Fibroblast of lung (primary cell): ENCODE measurements at regions not wholly inside any gene's neighbourhood (a gene's known extent, or its start where the extent isn't known, plus 50 kb on each side); places are given as distances from the start of the nearest gene placed in this dataset.

Source experiments
- DNase-seq, 2 donors: peaks; one replicate each; pipeline versions ENCODE4 v3.0.0 to v3.0.0-alpha.2; 2010; ENCODE audit warnings: low read depth in 2 of 2
- H2AFZ ChIP-seq: 2 replicates; pipeline ENCODE4 v1.5.1; 2012; ENCODE audit warnings: low read length, control low read depth, inconsistent platforms
- H3K27ac ChIP-seq: 2 replicates; pipeline ENCODE4 v1.5.1; 2011; ENCODE audit warnings: low read length, control low read depth; ENCODE audit not compliant: insufficient read depth
- H3K27me3 ChIP-seq: 2 replicates; pipeline ENCODE4 v1.5.1; 2011; ENCODE audit warnings: mild to moderate bottlenecking, low read length; ENCODE audit not compliant: control insufficient read depth, insufficient read depth
- H3K36me3 ChIP-seq: 2 replicates; pipeline ENCODE4 v1.5.1; 2011; ENCODE audit warnings: low read length; ENCODE audit not compliant: control insufficient read depth, insufficient read depth
- H3K4me1 ChIP-seq: 2 replicates; pipeline ENCODE4 v1.5.1; 2011; ENCODE audit warnings: low read length; ENCODE audit not compliant: control insufficient read depth, insufficient read depth; ENCODE audit errors: extremely low read depth
- H3K4me2 ChIP-seq: 2 replicates; pipeline ENCODE4 v1.5.1; 2011; ENCODE audit warnings: low read length, control low read depth; ENCODE audit not compliant: insufficient read depth; ENCODE audit errors: extremely low read depth
- H3K4me3 ChIP-seq, 4 experiments: fragments of 200-600 bp in 1 of 4; sonication (generic) in 1 of 4; replicated peaks in 1 of 4; 2 replicates each; pipeline ENCODE4 v1.5.1; 2011 to 2016; ENCODE audit warnings: low read length in 4 of 4, low read depth in 3 of 4, mild to moderate bottlenecking in 3 of 4, control low read depth in 2 of 4, inconsistent platforms in 1 of 4, mixed read lengths in 1 of 4; ENCODE audit not compliant: insufficient read depth in 1 of 4; ENCODE audit errors: control extremely low read depth in 1 of 4
- H3K79me2 ChIP-seq: 2 replicates; pipeline ENCODE4 v1.5.1; 2012; ENCODE audit warnings: mild to moderate bottlenecking, low read length, inconsistent platforms; ENCODE audit not compliant: control insufficient read depth, insufficient read depth
- H3K9ac ChIP-seq: 2 replicates; pipeline ENCODE4 v1.5.1; 2011; ENCODE audit warnings: mild to moderate bottlenecking, low read length, control low read depth; ENCODE audit not compliant: insufficient read depth
- H3K9me3 ChIP-seq: 2 replicates; pipeline ENCODE4 v1.5.1; 2012; ENCODE audit warnings: low read depth, low read length; ENCODE audit not compliant: control insufficient read depth, insufficient read depth
- H4K20me1 ChIP-seq: 2 replicates; pipeline ENCODE4 v1.5.1; 2011; ENCODE audit warnings: low read length; ENCODE audit not compliant: control insufficient read depth, insufficient read depth; ENCODE audit errors: extremely low read depth
- EZH2 ChIP-seq: IDR thresholded peaks from 2 replicates; pipeline ENCODE4 v1.5.1; 2012; ENCODE audit warnings: low read length, control low read depth, mild to moderate bottlenecking; ENCODE audit errors: missing control alignments
- TF ChIP-seq, protein P1 (sequence below), 2 donors: IDR thresholded peaks in 1 of 2; conservative IDR thresholded peaks in 1 of 2; 1 replicate in 1 of 2; 2 replicates in 1 of 2; pipeline ENCODE4 v1.5.1; 2011 to 2012; ENCODE audit warnings: low read length in 2 of 2, control low read depth in 1 of 2, inconsistent platforms in 1 of 2, low read depth in 1 of 2, mild to moderate bottlenecking in 1 of 2

DNA sequence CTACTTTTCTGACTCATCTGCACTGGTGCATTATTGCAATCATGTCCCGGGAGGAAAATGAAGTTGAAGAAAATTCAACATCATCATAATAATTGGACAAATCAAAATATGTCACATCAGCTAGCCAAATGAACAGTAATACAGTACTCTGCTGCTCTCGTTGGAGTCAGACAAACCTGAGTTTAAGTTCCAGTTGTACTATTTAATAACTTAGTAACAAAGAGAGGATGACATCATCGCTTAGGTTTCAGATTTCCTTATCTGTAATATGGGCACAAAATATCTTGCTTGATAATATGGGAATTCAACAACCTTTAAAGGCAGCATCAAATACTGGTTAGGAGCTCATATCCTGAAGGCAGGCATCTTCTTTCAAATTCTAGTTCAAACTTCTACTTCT is 1248.9 kb upstream of the ACO1 start:
- H2AFZ ChIP-seq: no peak overlapping the region
- no peaks in the 10 kb centered on the region for H3K79me2 ChIP-seq
- H4K20me1 ChIP-seq: no peaks in the 10 kb centered on the region
- H3K36me3 ChIP-seq: no peaks in the 10 kb centered on the region
- no peak overlapping the region for H3K27ac ChIP-seq
- H3K9me3 ChIP-seq: no peaks in the 10 kb centered on the region
- no peak overlapping the region for H3K4me3 ChIP-seq
- H3K27me3 ChIP-seq: no peaks in the 10 kb centered on the region
- no peak overlapping the region for H3K4me2 ChIP-seq
- no peaks in the 10 kb centered on the region for H3K4me1 ChIP-seq
- no peak for TF ChIP-seq EZH2
- TF ChIP-seq, protein P1, sequence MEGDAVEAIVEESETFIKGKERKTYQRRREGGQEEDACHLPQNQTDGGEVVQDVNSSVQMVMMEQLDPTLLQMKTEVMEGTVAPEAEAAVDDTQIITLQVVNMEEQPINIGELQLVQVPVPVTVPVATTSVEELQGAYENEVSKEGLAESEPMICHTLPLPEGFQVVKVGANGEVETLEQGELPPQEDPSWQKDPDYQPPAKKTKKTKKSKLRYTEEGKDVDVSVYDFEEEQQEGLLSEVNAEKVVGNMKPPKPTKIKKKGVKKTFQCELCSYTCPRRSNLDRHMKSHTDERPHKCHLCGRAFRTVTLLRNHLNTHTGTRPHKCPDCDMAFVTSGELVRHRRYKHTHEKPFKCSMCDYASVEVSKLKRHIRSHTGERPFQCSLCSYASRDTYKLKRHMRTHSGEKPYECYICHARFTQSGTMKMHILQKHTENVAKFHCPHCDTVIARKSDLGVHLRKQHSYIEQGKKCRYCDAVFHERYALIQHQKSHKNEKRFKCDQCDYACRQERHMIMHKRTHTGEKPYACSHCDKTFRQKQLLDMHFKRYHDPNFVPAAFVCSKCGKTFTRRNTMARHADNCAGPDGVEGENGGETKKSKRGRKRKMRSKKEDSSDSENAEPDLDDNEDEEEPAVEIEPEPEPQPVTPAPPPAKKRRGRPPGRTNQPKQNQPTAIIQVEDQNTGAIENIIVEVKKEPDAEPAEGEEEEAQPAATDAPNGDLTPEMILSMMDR (conservative IDR thresholded peaks at IDR 0.05 in 1 of 2, IDR thresholded peaks at IDR 0.05 in 1 of 2; ENCODE audit: low read depth in 1 of 2, low read length in 2 of 2): no peak
- DNase-seq: peak; percentile 4 to 40
- no peak overlapping the region for H3K9ac ChIP-seq

DNA sequence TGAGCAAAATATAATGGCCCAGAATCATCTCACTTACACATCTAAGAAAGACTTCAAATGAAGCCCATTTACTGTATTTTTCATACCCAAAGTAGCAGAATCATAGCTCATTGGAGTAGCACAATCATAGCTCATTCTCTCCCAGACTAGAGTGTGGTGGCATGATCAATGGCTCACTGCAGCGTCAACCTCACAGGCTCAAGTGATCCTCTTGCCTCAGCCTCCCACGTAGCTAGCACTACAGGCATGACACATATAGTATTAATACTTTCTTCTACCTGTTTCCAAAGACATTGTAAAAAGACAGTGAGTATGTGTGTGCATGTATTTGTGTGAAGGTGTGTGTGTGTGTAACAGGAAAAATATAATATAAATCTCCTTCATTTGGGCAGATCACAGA is 1247.9 kb upstream of the ACO1 start:
- DNase-seq: peak in 1 of 2 donors; percentile 12
- no peak overlapping the region for H2AFZ ChIP-seq
- H3K36me3 ChIP-seq: no peaks in the 10 kb centered on the region
- no peaks in the 10 kb centered on the region for H3K9me3 ChIP-seq
- no peaks in the 10 kb centered on the region for H3K27me3 ChIP-seq
- no peaks in the 10 kb centered on the region for H3K79me2 ChIP-seq
- no peak overlapping the region for H3K27ac ChIP-seq
- H3K9ac ChIP-seq: no peak overlapping the region
- H3K4me2 ChIP-seq: no peak overlapping the region
- H3K4me1 ChIP-seq: no peaks in the 10 kb centered on the region
- no peaks in the 10 kb centered on the region for H4K20me1 ChIP-seq
- H3K4me3 ChIP-seq: no peak overlapping the region
- TF ChIP-seq EZH2: no peak
- TF ChIP-seq, protein P1 (conservative IDR thresholded peaks at IDR 0.05 in 1 of 2, IDR thresholded peaks at IDR 0.05 in 1 of 2; ENCODE audit: low read depth in 1 of 2, low read length in 2 of 2): no peak

DNA sequence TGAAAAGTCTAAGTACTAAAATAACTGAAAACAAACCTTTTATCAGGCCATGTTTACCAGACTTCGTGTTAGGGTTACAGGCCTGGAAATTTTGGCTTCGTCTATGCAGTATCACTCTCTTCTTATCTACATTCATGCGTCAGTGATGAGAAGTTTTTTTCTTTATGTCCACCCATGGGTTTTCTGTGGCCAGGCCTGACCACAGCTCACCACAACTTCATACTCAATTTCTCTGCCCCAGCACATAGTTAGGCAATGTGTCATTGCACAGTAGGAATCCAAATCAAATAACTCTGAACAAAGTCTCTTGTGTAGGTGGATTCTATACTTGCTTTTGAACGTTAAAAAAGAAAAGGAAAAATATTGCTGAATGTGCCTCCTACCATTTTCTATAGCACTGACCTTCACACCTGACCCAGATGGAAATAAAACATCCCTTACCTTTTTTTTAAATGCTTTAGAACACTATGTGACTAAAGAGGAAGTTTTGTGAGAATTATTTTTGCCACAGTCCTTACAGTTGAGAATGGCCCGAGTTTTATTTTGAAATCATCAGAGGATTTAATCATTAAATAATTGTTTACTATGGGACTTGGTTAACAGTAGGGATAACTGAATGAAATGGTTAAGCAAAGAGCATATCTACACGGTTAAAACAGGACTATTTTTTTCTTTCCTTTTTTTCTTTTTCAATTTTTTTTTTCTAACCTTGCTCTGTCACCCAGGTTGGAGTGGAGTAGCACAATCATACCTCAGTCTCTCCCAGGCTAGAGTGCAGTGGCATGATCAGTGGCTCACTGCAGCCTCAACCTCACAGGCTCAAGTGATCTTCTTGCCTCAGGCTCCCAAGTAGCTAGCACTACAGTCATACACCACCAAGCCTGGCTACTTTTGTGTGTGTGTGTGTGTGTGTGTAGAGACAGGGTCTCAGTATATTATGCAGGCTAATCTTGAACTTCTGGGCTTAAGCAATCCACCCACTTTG is 1247.0 kb upstream of the ACO1 start:
- Histone ChIP-seq H3K4me3 (no peak overlapping the region), H3K79me2 (no peaks in the 10 kb centered on the region), H3K36me3 (no peaks in the 10 kb centered on the region), H2AFZ (no peak overlapping the region), H4K20me1 (no peaks in the 10 kb centered on the region), H3K9ac (no peak overlapping the region), H3K27me3 (no peaks in the 10 kb centered on the region), H3K27ac (no peak overlapping the region), H3K9me3 (no peaks in the 10 kb centered on the region), H3K4me1 (no peaks in the 10 kb centered on the region), H3K4me2 (no peak overlapping the region)
- no peak for TF ChIP-seq EZH2
- TF ChIP-seq, protein P1 (conservative IDR thresholded peaks at IDR 0.05 in 1 of 2, IDR thresholded peaks at IDR 0.05 in 1 of 2; ENCODE audit: low read depth in 1 of 2, low read length in 2 of 2): no peak
- DNase-seq: peak; percentile 90 to 99
